Fibroblast of skin of left quadriceps (primary cell): ENCODE measurements at regions not wholly inside any gene's neighbourhood (a gene's known extent, or its start where the extent isn't known, plus 50 kb on each side); places are given as distances from the start of the nearest gene placed in this dataset.
"Not testable (repeated sequence)": the region's sequence is repeated elsewhere in the genome, so short reads cannot be mapped to it uniquely, and the experiment has no call there.

ENCODE experiments used
- DNase-seq, 2 experiments: peaks; one replicate each; pipeline ENCODE4 v3.0.0-alpha.2; 2013; ENCODE audit warnings: low read depth in 2 of 2

DNA sequence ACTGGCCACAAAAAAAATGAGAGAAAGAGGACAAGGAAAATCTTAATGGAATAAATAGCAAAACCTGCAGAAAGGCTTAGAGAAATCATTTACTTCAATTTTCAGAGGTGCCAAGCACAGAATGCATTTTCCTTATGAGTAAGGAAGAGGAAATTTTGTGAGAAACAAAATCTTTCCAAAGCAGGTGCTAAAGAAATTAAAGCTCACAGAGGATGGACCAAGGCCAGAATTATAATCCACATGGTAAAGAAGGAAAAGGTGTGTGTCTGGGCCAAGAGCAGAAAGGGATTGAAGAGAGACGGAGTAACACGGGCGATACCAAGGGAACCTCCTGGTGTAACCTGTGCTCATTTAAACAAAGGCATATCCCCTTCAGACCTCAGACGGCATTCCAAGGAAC lies 340.0 kb upstream of the NFIA start:
- no peak for DNase-seq

DNA sequence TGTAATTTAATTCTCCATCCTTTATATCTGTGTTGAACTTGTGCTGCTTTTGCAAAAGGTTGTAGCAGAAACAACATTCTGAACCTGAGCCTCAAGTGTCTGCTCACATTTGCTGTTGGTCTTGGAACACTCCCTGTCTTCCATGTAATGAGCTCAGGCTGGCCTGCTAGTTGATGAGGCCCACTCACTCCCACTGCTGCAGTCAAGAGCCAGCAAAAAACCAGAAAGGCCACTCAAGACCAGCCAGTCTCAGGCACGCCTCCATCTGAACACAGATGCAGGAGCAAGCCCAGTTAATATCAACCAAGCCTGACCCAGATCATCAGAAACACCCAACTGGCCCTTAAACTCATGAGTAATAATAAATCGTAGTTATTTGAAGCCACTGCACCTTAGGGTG lies 342.2 kb upstream of the NFIA start:
- no peak for DNase-seq

- DNase-seq, result no peak
These were observed 342.6 kb upstream of the NFIA start for GRCh38 chr1:60739729-60740128.

- no peak for DNase-seq
These were observed 349.4 kb upstream of the NFIA start for GRCh38 chr1:60732977-60733401.

GRCh38 chr1:60731321-60731720 lies 351.0 kb upstream of the NFIA start:
- DNase-seq, result no peak

DNA sequence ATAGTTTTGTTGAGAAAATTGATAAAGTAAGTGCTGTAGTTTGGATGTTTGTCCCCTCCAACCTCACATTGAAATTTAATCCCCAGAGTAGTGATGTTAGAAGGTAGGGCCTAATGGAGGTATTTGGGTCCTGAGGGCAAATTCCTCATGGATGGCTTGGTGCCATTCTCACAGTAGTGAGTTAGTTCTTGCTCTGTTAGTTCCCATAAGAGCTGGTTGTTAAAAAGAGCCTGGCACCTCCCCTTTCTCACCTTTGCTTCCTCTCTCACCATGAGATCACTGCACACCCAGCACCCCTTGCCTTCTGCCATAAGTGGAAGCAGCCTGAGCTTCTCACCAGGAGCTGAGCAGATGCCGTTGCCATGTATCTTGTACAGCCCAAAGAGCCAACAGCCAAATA lies 354.8 kb upstream of the NFIA start:
- DNase-seq, result no peak

DNA sequence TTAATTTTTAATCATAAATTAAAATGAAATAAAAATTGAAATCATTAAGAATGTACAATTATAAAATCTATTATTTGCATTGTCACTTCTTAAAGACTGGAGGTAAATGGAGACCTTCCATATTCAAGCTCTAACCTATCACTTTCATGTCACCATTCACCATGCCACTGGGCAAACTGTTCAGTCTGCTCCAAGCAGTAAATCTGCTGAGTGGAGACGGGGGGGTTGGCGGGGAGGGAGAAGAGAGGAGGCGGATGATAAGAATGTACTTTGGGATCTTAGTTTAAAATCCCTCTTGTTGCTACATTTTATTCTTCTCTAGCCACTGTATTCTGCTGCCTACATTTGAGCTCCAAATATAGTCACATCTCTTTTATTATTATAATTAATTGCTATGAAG lies 365.9 kb upstream of the NFIA start:
- DNase-seq, result no peak

DNA sequence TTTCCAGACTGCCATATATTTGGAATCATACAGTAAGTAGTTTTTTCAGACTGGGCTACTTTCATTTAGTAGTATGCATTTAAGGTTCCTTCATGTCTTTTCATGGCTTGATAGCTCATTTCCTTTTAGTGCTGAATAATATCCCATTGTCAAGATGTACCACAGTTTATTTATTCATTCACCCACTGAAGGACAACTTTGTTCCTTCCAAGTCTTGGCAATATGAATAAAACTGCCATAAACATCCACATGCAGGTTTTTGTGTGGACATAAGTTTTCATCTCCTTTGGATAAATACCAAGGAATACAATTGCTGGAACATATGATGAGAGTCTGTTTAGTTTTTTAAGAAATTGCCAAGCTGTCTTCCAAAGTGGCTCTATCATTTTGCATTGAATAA lies 366.4 kb upstream of the NFIA start:
- no peak for DNase-seq

- DNase-seq, result no peak
These were observed 372.9 kb upstream of the NFIA start for GRCh38 chr1:60709426-60709825.

- DNase-seq, result no peak
These were observed 377.3 kb upstream of the NFIA start for GRCh38 chr1:60705026-60705425.

- no peak for DNase-seq
These were observed 379.2 kb upstream of the NFIA start for GRCh38 chr1:60703155-60703554.

DNA sequence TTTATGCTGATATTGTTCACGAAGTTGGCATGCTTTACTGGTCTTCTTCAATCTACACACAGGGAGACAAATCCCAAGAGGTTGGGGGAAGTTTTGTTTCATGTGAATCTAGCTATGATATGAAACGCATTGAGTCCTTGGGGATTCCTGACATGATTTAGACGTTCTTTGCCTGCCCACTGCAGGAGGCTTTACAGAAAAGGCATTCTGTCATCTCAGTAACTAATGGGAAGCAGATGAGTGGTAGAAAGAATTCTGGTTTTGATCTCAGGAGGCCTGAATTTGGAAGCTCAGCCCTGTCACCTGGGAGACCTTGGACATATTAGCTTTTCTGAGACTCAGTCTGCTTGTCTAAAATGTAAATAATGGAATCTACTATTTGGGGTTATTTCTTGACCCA lies 383.0 kb upstream of the NFIA start:
- peak in 1 of 2 experiments; percentile 3 for DNase-seq

GRCh38 chr1:60697204-60697994 lies 385.0 kb upstream of the NFIA start:
- peak; percentile 3 to 8 for DNase-seq

- no peak for DNase-seq
These were observed 385.8 kb upstream of the NFIA start for GRCh38 chr1:60696512-60696911.

DNA sequence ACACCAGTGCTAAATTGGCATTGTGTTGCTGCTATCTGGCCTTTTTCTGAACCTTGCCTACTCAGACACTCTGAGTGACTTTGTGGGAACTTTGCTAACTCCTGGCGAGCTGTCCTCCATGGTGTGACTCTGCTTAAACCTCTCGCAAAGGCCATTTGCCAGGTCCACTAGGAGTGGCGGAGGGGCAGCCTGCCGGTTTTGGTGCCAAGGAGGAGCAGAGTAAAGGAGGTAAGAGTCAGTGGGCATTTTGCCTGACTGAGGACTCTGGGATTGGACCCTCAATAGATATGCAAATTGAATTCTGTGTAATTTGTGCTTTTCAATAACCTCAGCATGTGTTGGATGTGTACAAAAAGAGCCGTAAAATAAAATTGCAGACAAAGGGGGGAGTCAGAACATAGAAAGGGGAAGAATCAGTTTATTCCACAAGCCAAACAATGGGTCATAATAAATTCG lies 386.6 kb upstream of the NFIA start:
- DNase-seq, result no peak

DNA sequence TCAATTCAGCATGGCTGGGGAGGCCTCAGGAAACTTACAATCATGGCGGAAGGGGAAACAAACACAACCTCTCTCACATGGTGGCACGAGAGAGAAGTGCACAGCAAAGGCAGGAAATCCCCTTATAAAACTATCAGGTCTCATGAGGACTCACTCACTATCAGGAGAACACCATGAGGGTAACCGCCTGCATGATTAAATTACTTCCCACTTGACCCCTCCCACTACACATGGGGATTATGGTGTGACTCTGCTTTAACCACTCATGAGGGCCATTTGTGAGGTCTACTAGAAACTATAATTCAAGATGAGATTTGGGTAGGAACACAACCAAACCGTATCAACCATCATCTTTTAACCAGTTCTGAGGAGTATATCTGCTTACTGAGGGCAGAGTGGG lies 387.4 kb upstream of the NFIA start:
- no peak for DNase-seq

GRCh38 chr1:60692031-60692430 lies 390.3 kb upstream of the NFIA start:
- no peak for DNase-seq

DNA sequence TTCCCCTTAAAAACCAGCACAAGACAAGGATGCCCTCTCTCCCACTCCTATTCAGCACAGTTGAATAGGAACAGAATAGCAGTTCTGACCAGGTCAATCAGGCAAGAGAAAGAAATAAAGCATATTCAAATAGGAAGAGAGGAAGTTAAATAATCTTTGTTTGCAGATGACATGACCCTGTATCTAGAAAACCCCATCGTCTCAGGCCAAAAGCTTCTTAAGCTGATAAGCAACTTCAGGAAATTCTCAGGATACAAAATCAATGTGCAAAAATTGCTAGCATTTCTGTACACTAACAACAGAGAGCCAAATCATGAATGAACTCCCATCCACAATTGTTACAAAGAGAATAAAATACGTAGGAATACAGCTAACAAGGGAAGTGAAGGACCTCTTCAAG lies 394.1 kb upstream of the NFIA start:
- not testable (repeated sequence) for DNase-seq

DNA sequence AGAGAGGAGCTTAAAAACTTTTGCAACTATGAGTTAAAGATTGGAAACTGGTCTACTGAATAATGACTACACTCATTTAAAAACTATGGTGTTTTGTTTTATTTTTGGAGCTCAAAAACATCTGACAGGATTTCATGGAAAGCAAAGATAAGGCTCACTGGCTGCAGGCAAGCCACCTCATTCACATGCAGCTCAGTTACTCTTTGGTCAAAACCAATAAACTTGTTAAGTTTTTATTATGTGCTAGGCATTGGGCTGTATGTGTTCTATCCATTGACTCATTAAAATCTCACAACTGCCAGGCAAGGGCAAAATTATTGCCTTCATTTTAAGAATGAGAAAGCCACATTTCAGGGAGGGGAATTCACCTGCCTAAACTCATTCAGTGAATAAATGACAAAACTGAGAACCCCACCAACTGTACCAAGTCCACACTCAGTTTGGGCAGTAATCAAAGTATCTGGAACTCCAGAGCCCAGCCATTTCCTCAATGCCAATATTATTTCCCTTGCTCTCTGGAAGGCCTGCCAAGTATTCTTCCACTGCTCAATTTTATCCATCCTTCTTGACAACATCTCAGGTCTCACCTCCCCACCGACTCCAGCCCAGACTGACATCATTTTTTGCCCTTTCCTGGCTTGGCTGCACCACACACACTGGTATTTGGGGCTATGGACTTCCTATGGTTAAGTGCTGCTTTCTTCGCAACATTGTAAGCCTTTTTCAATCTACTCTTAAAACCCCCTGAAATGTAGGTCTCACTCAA lies 401.1 kb upstream of the NFIA start:
- no peak for DNase-seq

DNA sequence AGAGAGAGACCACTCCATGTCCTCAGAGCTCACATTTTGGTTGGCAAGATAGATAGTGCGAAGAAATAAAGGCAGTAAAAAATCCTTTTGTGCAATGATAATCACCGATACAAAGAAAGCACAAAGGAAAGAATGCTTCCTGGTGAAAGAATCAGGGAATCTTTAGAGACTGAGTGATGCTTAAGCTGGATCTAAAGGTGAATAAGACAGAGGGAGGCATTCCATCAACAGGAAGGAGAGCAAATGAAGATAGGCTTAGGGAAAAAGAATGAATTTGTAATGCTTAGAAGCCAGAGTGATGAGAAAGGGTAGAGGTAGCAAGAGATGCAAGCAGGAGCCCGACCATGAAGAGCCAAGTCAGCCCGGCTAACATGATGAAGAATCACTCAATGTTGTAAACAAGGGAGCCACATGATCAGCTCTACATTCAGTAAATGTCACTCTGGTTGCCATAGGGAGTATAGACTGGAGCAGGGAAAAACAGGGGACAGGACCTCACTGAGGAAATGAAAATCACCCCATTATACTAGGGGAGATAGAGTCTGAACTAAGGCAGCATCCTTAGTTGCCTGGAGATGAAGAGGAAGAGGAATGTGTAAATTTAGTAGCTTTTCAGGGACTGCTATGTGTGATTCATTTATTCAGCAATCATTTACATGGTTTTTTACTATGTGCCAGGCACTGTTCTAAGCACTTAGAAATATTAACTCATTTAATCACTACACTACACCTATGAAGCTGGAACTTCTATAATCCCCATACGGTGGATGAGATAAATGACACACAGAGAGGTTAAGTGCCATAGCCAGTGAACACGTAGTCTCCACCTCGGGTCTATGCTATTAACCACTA lies 402.6 kb upstream of the NFIA start:
- no peak for DNase-seq

DNA sequence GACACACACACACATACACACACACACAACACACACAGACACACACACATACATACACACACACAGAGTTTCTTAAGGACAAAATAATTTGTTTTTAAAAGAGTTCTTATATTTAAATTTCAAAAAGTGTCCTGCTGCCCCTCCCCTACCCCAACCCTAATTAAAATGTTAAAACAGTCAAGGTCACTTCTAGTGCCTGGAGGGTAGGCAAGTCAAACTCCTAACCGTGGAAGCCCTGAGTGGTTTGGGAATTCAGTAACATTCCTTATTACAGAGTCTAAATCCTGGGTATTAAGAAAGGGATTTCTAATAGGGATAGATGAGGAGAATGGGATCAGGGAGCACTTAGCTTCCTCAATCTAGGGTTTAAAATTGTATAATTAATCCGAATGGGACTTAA lies 403.6 kb upstream of the NFIA start:
- DNase-seq, result no peak

GRCh38 chr1:60678391-60678790 lies 404.0 kb upstream of the NFIA start:
- DNase-seq, result no peak
